SW480 (cell line): ENCODE measurements at regions not wholly inside any gene's neighbourhood (a gene's known extent, or its start where the extent isn't known, plus 50 kb on each side); places are given as distances from the start of the nearest gene placed in this dataset.
A peak's percentile ranks its signal among the peaks of the same experiment; 100 is the strongest.

Experiments
- DNase-seq: peaks from one replicate; pipeline ENCODE4 v3.0.0-alpha.2; 2016; ENCODE audit warnings: low spot score

DNA sequence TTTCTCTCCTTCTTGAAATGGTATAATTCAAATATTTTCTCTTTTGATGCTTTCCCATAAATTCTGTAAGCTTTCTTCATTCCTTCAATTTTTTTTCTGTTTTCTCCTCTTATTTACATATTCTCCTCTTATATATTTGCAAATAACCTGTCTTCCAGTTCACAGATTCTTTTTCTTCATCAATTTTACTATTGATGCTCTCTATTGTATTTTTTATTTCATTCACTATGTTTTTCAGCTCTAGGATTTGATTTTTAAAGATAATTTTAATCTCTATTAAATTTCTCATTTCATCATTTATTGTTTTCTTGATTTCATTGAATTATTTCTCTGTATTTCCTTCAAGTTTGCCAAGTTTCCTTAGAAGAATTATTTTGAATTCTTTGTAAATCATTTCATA, 54.0 kb upstream of the PRPS1L1 start:
- DNase-seq: no peak

DNA sequence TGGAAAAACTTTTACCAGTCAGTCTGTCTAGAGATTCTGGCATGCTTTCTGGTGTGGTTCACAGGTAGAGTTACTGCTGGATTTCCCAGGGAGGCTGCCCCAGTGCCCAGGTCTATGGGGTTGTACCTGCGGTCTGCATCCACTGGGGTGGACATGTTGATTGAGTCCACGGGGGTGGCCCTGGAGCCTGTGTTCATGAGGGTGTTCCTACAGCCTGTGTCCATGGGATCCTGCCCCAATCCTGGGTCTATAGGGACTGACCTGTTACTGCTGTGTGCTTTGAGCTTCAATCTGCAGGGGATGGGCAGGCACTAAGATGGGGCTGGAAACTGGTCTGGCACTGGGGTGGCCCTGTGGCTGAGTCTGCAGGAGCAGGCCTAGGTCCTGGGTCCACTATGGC, 54.5 kb upstream of the PRPS1L1 start:
- DNase-seq: no peak

DNA sequence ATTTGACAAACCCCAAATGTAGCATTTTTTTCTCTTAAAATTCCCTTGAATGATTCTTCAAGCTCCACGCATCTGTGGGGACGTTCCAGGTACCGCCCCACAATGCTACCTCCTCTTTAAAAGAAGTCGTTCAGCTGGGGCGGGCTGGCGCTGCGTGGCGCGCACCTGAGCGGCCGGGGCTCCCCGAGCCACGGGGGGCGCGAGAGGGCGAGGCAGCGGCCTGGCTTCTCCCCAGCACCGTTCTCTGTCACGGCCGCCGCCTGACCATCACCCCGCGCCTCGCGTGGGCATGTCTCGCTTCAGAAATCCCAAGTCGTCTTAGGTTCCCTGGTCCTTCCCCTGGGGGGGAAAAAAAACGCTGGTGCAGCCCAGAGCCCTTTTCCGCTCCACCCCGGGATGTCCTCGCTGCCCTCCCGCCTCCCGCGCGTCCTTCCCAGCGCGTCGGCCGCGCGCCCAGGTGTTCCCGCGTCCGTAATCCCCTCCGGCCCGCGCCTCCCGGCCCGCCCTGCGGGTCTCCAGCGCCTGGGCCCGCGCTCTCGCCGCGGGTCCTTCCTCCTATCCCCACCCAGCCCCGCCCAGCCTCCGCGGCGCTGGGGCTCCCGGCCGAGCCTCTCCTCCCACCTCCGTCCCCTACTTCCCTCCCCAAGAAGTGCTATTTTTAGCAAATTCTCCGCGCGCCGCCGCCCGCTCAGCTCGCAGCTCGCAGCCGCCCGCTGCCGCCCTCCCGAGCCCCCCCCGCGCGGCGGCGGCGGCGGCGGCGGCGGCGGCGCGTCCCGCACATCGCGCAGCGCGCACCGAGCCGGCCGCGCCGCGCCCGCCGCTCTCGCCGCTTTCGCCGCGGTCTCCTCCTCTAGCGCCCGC, 58.7 kb upstream of the PRPS1L1 start:
- peak; percentile 22 for DNase-seq

DNA sequence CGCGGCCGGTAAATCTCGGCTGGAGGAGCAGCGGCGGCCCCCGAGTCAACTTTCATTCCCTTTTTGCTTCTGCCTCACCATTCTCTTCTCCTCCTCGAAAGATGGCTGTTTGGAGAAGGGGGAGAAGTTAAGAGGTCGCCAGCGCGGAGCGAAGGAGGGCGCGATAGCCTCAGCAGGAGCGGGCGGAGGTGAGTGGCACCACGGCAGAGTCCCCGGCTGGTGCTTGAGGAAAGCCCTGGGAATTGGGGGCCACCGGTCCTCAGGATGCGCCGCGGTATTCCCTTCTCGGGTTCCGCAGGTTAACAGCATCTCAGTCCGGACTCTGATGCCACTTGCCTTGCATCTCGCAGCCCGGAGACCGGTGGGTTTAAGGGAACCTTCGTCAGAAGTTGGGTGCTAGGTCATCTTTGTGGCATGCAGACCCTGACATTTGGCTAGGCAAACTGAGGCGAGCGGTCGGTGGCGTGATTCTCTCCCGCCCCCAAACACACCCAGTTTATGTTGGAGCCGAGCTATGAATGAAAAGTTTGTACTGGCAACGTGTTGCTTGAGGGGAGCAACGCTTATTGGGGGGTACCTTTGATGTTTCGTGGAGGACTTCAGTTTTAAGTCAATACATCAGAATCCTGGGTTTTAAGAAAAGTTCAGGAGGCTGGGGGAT, 59.5 kb upstream of the PRPS1L1 start:
- DNase-seq: no peak

DNA sequence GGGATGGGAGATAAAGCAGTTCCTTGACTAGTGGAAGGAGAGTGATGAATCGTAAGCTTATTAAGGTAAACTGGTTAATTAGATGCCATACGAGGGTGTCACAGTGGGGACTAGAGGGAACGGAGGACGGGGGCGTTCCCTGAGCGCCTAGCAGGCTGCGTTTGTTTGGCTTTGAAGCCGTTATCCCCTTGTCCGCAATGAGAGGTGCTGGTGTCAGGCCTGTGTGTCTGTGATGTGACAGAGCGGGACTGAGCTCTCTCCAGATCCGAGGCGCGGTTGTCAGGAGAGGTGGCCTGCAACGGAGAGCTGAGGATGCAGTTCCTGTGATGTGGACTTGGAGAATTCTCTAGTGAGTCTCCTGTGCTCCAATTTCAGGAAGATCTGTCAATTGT, 60.0 kb upstream of the PRPS1L1 start:
- DNase-seq: no peak

DNA sequence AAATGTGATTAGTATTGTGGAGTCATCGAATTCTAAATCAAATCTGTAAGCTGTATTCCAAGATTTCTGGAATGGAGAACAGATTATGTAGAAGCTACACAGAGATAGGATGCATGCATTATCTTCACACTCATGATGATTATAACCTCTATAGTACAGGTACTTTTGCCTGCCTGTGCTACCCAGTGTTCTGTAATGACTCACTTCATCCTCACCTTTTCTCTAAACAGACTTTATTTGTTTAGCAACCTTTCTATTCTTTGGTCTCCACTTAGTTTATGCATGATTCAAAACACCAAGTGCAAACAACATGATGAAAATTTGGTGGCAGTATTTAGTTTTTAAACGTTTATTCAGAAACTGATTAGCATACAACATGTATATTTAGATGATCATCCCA, 68.4 kb upstream of the PRPS1L1 start:
- DNase-seq: no peak

DNA sequence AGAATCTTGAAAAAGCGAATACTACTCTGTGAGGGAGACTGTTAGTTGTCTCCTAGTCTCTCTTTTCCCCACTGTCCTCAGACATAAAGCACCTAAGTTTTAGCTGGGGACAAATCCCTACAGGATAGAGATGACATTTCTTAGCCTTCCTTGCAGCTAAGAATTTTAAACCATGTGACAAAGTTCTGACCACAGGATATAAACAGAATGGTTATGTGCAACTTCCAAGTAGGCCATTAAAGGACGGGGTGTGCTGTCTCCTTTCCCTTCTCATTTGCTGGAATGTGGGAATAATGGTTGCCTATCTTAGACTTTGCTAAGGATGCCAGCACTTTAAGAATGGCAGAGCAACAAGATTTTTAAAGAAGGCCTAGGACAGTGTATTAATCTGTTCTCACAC, 74.9 kb upstream of the PRPS1L1 start:
- DNase-seq: no peak

DNA sequence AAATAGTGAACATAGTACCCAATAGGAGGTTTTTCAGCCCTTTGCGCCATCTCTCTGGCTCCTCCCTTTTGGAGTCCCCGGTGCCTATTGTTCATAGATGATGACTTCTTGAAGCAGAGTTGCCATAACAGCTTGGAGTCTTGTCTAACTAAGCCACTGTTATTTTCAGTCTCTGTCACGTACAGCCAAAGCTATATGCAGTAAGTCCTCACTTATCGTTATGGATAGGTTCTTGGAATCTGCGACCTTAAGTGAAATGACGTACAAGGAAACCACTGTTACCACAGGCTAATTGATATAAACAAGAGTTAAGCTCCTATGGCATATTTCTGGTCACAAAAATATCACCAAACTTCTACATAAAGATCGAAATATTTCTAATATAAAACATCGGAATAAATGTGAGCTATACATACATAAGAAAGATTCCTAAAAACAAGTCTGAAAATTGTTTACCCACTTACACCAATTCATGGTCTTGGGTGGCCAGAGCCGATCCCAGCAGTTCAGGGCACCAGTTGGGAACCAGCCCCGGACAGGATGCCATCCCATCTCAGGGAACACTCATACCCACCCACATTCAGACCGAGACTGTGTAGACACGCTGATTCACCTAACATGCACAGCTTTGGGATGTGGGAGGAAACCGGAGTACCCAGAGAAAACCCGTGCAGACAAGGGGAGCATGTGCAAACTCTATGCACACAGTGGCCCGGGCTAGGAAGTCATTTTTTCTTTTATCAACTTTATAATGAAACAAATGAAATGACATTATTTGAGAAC, 76.0 kb upstream of the PRPS1L1 start:
- no peak for DNase-seq

DNA sequence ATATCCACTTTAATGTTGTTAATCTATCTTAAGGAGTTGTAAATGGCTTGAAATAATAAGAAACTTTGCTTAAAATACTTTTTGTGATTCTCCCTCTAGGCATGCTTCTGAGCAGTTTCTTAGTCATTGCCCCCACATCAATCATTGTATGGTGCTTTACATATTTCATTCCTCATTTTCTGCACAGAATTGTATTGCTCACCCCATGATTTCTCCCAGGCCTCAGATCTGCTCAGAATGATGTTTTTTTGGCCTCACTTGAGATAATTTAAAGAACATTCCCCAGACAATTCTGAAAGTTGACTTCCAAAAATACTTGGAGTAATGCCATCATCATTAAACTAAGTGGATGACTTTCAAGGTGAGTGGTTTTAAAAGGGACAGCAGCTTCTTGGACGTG, 82.1 kb upstream of the PRPS1L1 start:
- no peak for DNase-seq

DNA sequence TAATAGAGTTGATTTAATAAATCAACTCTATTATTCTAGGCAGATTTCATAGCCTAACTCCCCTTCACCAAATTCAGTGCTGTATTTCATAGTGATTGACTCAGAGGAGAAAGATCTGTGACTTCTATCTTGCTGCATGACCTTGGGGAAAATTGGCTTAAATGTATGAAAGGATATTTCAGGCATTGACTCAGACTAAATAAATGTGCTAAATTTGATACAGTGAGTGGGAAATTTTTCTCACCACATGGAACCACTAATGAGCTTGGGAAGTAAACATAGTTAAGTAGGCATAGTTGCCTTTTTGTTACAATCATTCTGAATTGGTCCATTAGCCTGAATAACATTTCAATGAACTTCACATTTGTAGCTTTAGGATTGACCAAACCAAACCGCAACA, 89.0 kb upstream of the PRPS1L1 start:
- no peak for DNase-seq

DNA sequence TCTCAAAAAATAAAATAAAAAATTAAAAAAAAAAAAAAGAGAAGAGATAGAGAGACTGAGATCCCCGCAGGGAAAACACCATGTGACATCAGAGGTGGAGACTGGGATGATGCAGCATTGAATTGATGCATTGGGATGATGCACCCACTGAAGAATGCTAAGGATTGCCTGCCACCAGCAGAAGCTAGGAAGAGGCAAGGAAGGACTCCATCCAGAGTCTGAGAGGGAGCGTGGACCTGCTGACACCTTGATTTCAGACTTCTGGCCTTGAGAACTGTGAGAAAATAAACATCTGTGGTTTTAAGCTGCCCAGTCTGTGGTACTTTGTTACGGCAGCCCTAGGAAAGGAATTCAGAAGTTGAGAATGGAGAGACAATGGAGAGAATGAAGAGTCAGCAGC, 89.8 kb upstream of the PRPS1L1 start:
- DNase-seq: no peak

DNA sequence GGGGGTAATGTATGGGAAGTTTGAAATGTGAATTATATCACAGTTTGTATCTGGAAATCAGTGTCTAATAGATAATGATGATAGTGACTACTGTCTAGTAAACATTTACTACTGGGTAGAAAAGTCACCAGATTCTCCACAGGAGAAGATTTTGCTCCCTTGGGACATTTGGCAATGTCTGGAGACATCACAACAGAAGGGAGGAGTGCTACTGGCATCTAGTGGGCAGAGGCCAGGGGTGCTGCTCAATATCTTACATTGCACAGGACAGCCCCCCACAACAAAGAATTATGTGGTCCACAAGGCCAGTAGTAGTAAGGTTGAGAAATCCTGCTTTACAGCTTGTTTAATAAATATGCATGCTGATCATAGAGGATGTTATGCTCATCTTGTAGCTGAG, 92.3 kb upstream of the PRPS1L1 start:
- DNase-seq: no peak

DNA sequence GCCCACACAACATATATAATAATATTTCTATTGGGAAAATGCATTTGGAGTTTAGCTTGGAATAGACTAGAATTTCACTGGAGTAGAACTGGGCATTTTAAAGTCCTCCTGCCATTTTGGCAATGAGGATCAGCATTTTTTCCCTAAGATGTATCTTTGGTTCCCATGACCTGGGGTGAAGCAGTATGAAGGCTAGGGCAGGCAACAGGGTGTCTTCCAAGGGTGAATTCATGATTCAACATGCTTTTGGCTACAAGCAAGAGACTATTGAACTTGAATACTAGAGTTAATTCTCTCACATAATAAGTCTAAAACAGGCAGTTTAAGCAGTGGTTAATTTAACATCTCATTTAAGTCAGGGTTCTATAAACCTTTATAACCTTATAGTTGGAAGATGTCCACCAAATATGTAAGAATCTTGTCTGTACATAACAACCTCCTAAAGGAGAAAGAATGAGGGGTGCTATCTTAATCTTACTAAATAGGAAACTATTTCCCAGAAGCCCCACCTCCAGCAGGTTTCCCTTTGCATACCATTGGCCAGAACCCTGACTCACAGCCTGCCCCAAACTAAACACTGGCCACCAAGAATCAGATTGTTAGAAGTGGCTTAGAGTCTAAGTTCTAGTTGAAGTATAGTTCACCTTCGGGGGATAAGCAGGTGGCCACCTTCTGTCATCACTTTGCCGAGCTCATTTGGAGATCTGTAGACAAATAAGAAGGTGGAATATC, 96.0 kb upstream of the PRPS1L1 start:
- no peak for DNase-seq

DNA sequence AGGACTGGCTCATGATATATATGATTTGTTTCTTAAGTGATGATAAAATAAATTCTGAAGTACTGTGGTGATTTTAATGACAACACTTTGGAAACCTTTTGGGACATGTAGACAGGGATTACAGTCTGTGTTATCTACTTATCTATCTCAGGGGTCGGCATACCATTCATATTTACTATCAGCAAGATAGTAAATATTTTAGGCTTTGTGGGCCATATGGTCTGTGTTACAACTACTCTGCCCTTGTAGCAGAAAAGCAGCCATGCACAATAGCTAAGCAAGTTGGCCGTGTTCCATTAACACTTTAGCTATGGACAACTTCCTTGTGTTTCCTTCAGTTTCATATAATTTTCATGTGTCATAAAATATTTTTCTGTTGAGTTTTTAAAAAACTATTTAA, 97.8 kb upstream of the PRPS1L1 start:
- DNase-seq: no peak

DNA sequence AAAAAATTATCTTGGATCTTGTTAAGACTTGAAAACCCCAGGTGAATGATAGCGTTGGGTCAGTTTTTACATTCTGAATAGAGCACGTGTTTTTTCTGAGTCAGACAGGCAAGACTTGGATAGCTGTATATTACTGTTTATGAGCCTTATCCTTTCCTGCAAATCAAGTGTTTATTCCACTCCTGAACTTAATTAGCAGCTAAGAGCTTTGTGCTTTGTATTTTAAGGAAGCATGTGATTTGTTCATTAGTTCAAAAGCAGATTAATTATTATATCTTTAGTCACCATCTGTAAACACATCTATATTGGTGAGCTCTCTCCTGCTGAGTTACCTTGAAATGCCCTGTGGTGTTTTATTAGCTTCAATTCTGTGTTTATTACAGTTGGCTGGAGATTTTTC, 98.6 kb upstream of the PRPS1L1 start:
- DNase-seq: no peak

DNA sequence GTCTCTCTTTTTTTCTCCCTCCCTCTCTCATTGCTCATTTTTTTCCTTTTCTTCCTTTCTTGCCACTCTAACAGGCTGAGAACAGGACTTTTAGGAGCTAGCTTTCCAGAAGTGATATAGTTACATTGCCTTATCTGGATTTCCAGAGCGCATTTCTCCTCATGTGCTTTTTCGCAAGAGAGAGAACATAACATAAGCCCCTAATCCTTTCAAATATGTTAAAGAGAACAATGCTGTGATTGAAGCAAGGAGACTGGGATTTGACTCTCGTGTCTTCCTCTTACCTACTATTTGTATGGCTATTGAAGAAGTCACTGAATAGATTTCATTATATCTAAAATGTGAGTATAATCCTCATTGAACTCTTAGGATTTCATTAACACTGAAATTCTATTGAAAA, 101.2 kb upstream of the PRPS1L1 start:
- no peak for DNase-seq

DNA sequence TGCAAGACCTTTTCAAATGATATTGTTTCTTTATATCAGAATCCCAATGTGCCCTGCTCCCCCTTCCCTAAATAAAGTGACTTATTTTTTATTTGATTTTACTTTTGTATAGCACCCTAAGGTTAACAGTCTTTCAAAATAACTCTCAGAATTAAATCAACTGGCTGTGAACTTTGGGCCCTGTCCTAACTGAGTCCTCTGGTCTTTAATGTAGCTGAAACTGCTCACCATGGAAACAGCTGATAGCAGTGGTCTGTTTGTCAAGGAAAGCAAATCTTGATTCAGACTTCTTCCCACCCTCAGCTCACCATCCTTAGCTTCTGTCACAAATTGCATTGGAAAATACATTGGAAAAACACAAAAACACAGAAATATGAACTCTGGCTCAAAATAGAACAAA, 105.2 kb upstream of the PRPS1L1 start:
- no peak for DNase-seq

DNA sequence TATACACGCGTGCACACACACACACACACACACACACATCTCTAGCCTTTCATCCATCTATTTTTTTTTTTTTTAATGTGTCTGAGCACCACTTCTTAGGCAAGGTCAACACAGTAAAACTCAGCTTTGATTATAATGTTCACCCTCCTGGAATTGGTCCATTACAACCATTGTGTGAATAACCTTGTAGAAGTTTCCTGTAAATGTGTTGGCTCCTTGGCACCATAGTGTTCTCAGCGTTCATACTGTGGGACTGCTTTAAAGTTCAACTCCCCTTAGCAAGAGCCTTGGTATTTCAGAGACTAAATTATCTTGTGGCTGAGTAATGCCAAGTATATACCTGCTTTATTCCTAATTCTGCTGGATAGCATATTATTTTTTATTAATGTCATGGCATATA, 106.3 kb upstream of the PRPS1L1 start:
- no peak for DNase-seq

DNA sequence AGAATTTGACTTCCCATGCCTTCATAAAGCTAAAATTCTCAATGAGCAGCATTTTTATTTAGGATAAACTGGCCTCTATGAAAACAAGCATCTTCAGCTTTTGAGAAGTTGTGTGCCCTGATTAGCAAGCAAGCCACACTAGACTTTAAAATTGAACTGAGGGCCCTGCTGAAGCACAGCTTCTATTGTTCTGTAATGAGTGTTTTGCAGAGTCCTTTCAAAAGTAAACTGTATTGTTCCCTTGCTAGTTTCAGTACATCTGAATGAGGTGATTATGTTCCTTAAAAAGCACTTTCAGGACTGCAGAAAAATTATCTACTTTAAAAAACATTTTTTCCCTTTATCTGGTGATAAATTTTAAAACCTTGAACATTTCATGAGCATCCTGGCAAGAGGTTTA, 113.3 kb upstream of the PRPS1L1 start:
- no peak for DNase-seq

DNA sequence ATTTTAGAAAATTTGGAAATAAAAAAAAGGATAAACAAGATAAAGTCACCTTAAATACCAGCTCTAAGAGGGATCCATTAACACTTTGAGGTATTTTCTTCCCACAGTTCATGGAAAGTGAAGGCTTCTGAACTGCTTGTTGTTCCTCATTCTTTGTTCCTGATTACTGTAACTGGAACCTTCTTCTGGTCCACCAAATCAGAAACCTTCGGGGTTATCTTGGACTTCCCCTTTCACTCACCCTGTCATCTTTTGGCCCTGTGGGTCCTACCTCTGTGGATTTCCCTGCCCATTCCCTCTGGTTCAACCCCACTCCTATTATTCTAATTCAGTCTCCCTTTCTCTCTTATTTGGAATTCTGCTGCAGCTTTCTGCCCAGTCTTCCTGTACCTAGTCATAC, 116.5 kb upstream of the PRPS1L1 start:
- DNase-seq: no peak

DNA sequence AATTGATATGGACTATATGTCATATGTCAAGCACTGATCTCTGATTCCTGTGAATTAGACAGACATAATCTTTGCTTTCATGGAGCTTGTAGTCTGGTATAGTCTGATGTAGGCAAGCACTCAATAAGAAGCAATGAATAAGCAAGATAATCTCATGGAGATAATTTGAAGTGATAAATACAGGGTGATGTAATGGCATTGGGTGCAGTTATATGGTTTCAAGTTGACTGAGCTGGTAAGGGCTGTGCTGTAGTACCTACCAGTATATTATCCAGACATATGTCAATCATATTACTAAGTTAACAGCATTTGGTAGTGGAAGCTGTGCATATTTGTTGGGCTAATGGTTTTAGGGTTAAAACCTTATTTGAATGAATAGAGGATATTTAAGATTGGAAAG, 117.5 kb upstream of the PRPS1L1 start:
- DNase-seq: no peak

DNA sequence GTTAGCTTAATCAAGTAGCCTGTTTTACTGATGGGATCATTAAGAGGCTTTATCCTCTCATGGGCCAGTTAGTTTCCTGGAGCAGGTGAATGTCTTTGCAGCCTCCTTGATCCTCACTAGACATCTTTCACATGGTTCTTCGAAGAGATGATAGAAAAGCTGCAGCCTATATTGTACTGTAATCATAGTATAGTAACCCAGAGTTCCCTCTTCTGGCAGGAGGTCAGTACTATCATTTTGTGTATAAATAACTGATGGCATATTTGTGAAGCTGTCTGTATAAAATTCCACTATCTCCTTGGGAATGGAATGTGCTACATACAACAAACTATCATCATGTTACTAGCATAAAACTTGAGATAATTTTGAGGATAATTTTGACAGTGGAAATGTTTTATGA, 123.8 kb upstream of the PRPS1L1 start:
- peak; percentile 33 for DNase-seq
